UCSD-AML1 (cell line): ENCODE measurements at regions not wholly inside any gene's neighbourhood (a gene's known extent, or its start where the extent isn't known, plus 50 kb on each side); places are given as distances from the start of the nearest gene placed in this dataset.

Experiments
- DNase-seq: peaks from one replicate; lab custom pipeline; 2025; ENCODE audit not compliant: unreplicated experiment; lab: John Stamatoyannopoulos, UW

GRCh38 chr17:72063756-72064450 is 56.9 kb upstream of the SOX9 start:
- DNase-seq: no peak

GRCh38 chr17:72064606-72065193 is 56.1 kb upstream of the SOX9 start:
- no peak for DNase-seq

GRCh38 chr17:72065556-72065955 is 55.3 kb upstream of the SOX9 start:
- DNase-seq: no peak

- DNase-seq: no peak
Observed at GRCh38 chr17:72068643-72069042, 52.2 kb upstream of the SOX9 start.

GRCh38 chr17:72069586-72070202 is 51.1 kb upstream of the SOX9 start:
- no peak for DNase-seq
